SK-N-SH (cell line): ENCODE measurements at regions not wholly inside any gene's neighbourhood (a gene's known extent, or its start where the extent isn't known, plus 50 kb on each side); places are given as distances from the start of the nearest gene placed in this dataset.

Source experiments
- CTCF ChIA-PET: fragments of 300-600, 350-600 bp; formaldehyde crosslinking; extraction: SDS; loops from one replicate; lab custom pipeline; 2021; lab: Yijun Ruan, JAX
- POLR2A ChIA-PET: fragments of 350-600 bp; sonication (Branson Sonifier 250); formaldehyde crosslinking; extraction: SDS; loops from one replicate; lab custom pipeline; 2020; ENCODE audit warnings: antibody characterized with exemption, inconsistent platforms; lab: Yijun Ruan, JAX
- DNase-seq: peaks from one replicate; pipeline ENCODE4 v3.0.0; 2012
- H2AFZ ChIP-seq: fragments of 200-600 bp; sonication (generic); 2 replicates; pipeline ENCODE4 v1.8.1; 2016; ENCODE audit warnings: antibody characterized with exemption, mild to moderate bottlenecking, low read depth
- H3F3A ChIP-seq: fragments of 200-600 bp; sonication (generic); replicated peaks from 2 replicates; pipeline ENCODE3; 2016; ENCODE audit warnings: antibody characterized with exemption, mild to moderate bottlenecking; ENCODE audit not compliant: insufficient read depth
- H3K27ac ChIP-seq, 2 experiments: fragments of 200-500 bp in 1 of 2; fragments of 200-600 bp in 1 of 2; sonication (Bioruptor generic) in 1 of 2; sonication (generic), shearing (Covaris generic) in 1 of 2; 2 replicates each; pipeline versions ENCODE4 v1.5.1 to v1.6.1; 2014 to 2016; ENCODE audit warnings: low read depth in 2 of 2, inconsistent platforms in 1 of 2, low read length in 1 of 2, mild to moderate bottlenecking in 1 of 2, mixed read lengths in 1 of 2
- H3K27me3 ChIP-seq: fragments of 200-600 bp; sonication (generic), shearing (Covaris generic); 2 replicates; pipeline ENCODE4 v1.6.1; 2016; ENCODE audit warnings: mixed run types; ENCODE audit not compliant: insufficient read depth
- H3K36me3 ChIP-seq, 2 experiments: fragments of 200-500 bp in 1 of 2; fragments of 200-600 bp in 1 of 2; sonication (Bioruptor generic) in 1 of 2; sonication (generic) in 1 of 2; replicated peaks in 1 of 2; 2 replicates each; pipeline versions ENCODE3 to v1.5.1; 2014 to 2016; ENCODE audit warnings: low read length in 1 of 2, mild to moderate bottlenecking in 1 of 2; ENCODE audit not compliant: insufficient read depth in 2 of 2, control insufficient read depth in 1 of 2
- H3K4me1 ChIP-seq, 2 experiments: fragments of 200-500 bp in 1 of 2; fragments of 200-600 bp in 1 of 2; sonication (Bioruptor generic) in 1 of 2; sonication (generic), shearing (Covaris generic) in 1 of 2; 2 replicates each; pipeline versions ENCODE4 v1.5.1 to v1.6.1; 2014 to 2016; ENCODE audit warnings: low read depth in 1 of 2, low read length in 1 of 2, mixed run types in 1 of 2; ENCODE audit not compliant: insufficient read depth in 2 of 2, control insufficient read depth in 1 of 2
- H3K4me2 ChIP-seq: fragments of 200-600 bp; sonication (generic), shearing (Covaris generic); 2 replicates; pipeline ENCODE4 v1.6.1; 2017; ENCODE audit warnings: mixed run types
- H3K4me3 ChIP-seq, 2 experiments: fragments of 200-500 bp in 1 of 2; fragments of 200-600 bp in 1 of 2; sonication (Bioruptor generic) in 1 of 2; sonication (generic), shearing (Covaris generic) in 1 of 2; 2 replicates each; pipeline versions ENCODE4 v1.5.1 to v1.8.1; 2014 to 2016; ENCODE audit warnings: low read depth in 2 of 2, inconsistent platforms in 1 of 2, low read length in 1 of 2, mild to moderate bottlenecking in 1 of 2, mixed read lengths in 1 of 2, moderate library complexity in 1 of 2
- H3K79me2 ChIP-seq: fragments of 200-600 bp; sonication (generic); 2 replicates; pipeline ENCODE4 v1.8.1; 2017; ENCODE audit warnings: mild to moderate bottlenecking; ENCODE audit not compliant: insufficient read depth
- H3K9ac ChIP-seq: fragments of 200-600 bp; sonication (generic); 2 replicates; pipeline ENCODE4 v1.6.1; 2017; ENCODE audit warnings: mixed run types
- H3K9me2 ChIP-seq: fragments of 200-600 bp; sonication (generic); 2 replicates; pipeline ENCODE4 v1.6.1; 2017; ENCODE audit warnings: mixed run types
- H3K9me3 ChIP-seq: fragments of 200-600 bp; sonication (generic); 2 replicates; pipeline ENCODE4 v1.6.1; 2017; ENCODE audit warnings: mixed run types, mild to moderate bottlenecking, moderate library complexity
- H4K20me1 ChIP-seq: fragments of 200-600 bp; sonication (generic); 2 replicates; pipeline ENCODE4 v1.6.1; 2017; ENCODE audit warnings: mild to moderate bottlenecking, mixed run types; ENCODE audit not compliant: insufficient read depth
- CHD2 ChIP-seq: fragments of 150-350 bp; IDR thresholded peaks from 2 replicates; pipeline ENCODE4 v1.6.1; 2018; ENCODE audit warnings: low read length; ENCODE audit not compliant: partially characterized antibody
- ELF1 ChIP-seq: IDR thresholded peaks from 2 replicates; pipeline ENCODE4 v1.4.0; 2012
- EP300 ChIP-seq, 2 experiments: IDR thresholded peaks; 2 replicates each; pipeline versions ENCODE4 v1.4.0 to v1.6.1; 2012; ENCODE audit warnings: borderline replicate concordance in 1 of 2, low read depth in 1 of 2, low read length in 1 of 2
- FOSL2 ChIP-seq: IDR thresholded peaks from 2 replicates; pipeline ENCODE4 v1.4.0; 2012; ENCODE audit warnings: low read depth, mild to moderate bottlenecking, moderate library complexity, borderline replicate concordance
- FOXJ3 ChIP-seq: sonication (generic); formaldehyde crosslinking; IDR thresholded peaks from 2 replicates; pipeline ENCODE4 v1.5.1; 2020; ENCODE audit warnings: mild to moderate bottlenecking, missing genetic modification reagents
- FOXM1 ChIP-seq: IDR thresholded peaks from 2 replicates; pipeline ENCODE4 v1.4.0; 2012; ENCODE audit warnings: low read depth, mild to moderate bottlenecking
- GABPA ChIP-seq: IDR thresholded peaks from 2 replicates; pipeline ENCODE4 v1.4.0; 2012; ENCODE audit warnings: low read depth, mild to moderate bottlenecking
- GATA2 ChIP-seq: sonication (generic); formaldehyde crosslinking; IDR thresholded peaks from 2 replicates; pipeline ENCODE4 v1.5.0; 2020; ENCODE audit warnings: mild to moderate bottlenecking, missing genetic modification reagents
- JUND ChIP-seq: IDR thresholded peaks from 2 replicates; pipeline ENCODE4 v1.4.0; 2012
- MXI1 ChIP-seq: IDR thresholded peaks from 2 replicates; pipeline ENCODE4 v1.6.1; 2012; ENCODE audit warnings: mild to moderate bottlenecking, low read depth, low read length, improper control_type of control experiment
- NFIC ChIP-seq: IDR thresholded peaks from 2 replicates; pipeline ENCODE4 v1.4.0; 2012; ENCODE audit warnings: borderline replicate concordance
- NRF1 ChIP-seq: IDR thresholded peaks from 2 replicates; pipeline ENCODE4 v1.6.1; 2012; ENCODE audit warnings: low read depth, mild to moderate bottlenecking, low read length
- RAD21 ChIP-seq: IDR thresholded peaks from 2 replicates; pipeline ENCODE4 v1.6.1; 2012; ENCODE audit warnings: mild to moderate bottlenecking, low read length
- RCOR1 ChIP-seq: fragments of 150-350 bp; IDR thresholded peaks from 2 replicates; pipeline ENCODE4 v1.6.1; 2017; ENCODE audit warnings: antibody characterized with exemption, low read length
- RXRA ChIP-seq: IDR thresholded peaks from 2 replicates; pipeline ENCODE4 v1.4.0; 2012; ENCODE audit warnings: low read depth, mild to moderate bottlenecking, borderline replicate concordance
- SIN3A ChIP-seq: IDR thresholded peaks from 2 replicates; pipeline ENCODE4 v1.6.1; 2012; ENCODE audit warnings: low read depth, mild to moderate bottlenecking, low read length, moderate library complexity, borderline replicate concordance
- SMC3 ChIP-seq: IDR thresholded peaks from 2 replicates; pipeline ENCODE4 v1.6.1; 2012; ENCODE audit warnings: low read depth, low read length, improper control_type of control experiment
- TAF1 ChIP-seq: IDR thresholded peaks from 2 replicates; pipeline ENCODE4 v1.6.1; 2012; ENCODE audit warnings: low read depth, mild to moderate bottlenecking, low read length, moderate library complexity, borderline replicate concordance
- TCF12 ChIP-seq: IDR thresholded peaks from 2 replicates; pipeline ENCODE4 v1.4.0; 2012
- TEAD4 ChIP-seq: IDR thresholded peaks from 2 replicates; pipeline ENCODE4 v1.4.0; 2012; ENCODE audit warnings: mild to moderate bottlenecking, borderline replicate concordance; ENCODE audit not compliant: insufficient read depth
- WGBS: methylation state at CpG from one replicate; pipeline ENCODE4 v1.1.6; 2017; ENCODE audit warnings: low lambda C conversion rate; 5-methylcytosine and 5-hydroxymethylcytosine counted together
- TF ChIP-seq, protein P1 (sequence below): IDR thresholded peaks from 2 replicates; pipeline ENCODE4 v1.4.0; 2012; ENCODE audit warnings: low read depth
- TF ChIP-seq, protein P2 (sequence below): IDR thresholded peaks from 2 replicates; pipeline ENCODE4 v1.4.0; 2012; ENCODE audit warnings: low read depth, borderline replicate concordance
- TF ChIP-seq, protein P3 (sequence below): IDR thresholded peaks from 2 replicates; pipeline ENCODE4; 2012

GRCh38 chrX:45775468-45775867, 574.8 kb upstream of the DIPK2B start (continued):
- no peak for TF ChIP-seq RXRA
- 0 out of 2 replicates have a peak, but pooled peaks have one; percentile 43 for TF ChIP-seq SIN3A
- TF ChIP-seq ELF1 = no peak
- TF ChIP-seq EP300 (IDR thresholded peaks at IDR 0.05; ENCODE audit: borderline replicate concordance in 1 of 2, low read depth in 1 of 2, low read length in 1 of 2) = no peak
- no peak for TF ChIP-seq GATA2 (CRISPR knock-in tag)
- TF ChIP-seq NRF1 = no peak
- TF ChIP-seq TCF12 = peak; percentile 25
- no peak for TF ChIP-seq GABPA
- TF ChIP-seq FOXM1 = no peak
- no peak for TF ChIP-seq RAD21
- TF ChIP-seq, protein P1, sequence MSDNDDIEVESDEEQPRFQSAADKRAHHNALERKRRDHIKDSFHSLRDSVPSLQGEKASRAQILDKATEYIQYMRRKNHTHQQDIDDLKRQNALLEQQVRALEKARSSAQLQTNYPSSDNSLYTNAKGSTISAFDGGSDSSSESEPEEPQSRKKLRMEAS = 0 out of 2 replicates have a peak, but pooled peaks have one; percentile 33
- TF ChIP-seq, all 33 proteins: peak for 9

DNA sequence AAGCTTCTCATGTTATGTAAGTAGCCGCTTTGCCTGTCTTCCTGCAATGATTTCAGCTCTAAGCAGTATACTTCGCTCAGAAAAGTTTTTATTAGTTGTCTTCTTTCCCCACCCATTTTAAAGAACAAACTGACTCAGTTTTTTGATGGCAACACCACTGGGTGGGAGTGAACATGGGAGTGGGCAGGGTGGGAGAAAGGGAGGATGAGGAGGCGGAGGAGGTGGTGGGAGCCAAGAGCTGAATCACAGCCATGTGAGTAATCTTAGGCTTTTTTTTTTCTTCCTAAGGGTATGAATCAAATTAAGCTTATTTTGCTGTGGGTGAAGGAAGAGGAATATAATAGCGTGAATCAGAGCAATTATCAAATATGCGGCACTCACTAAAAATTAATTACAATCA, 574.3 kb upstream of the DIPK2B start:
- Histone ChIP-seq H3F3A (peaks cover 56% of the 10 kb centered on the region), H3K79me2 (peaks cover 95% of the 10 kb centered on the region), H2AFZ (no peak overlapping the region), H3K36me3 (peaks cover 0 to 4% of the 10 kb centered on the region in 2 experiments), H3K27ac (peak overlapping the region; percentile 76 to 96; a peak in 3 of 4 replicates), H3K9ac (peak overlapping the region; percentile 99; the same call in 1 of the 2 replicates), H3K9me2 (no peaks in the 10 kb centered on the region), H3K9me3 (no peaks in the 10 kb centered on the region), H4K20me1 (no peaks in the 10 kb centered on the region), H3K4me1 (peaks cover 0 to 54% of the 10 kb centered on the region in 2 experiments), H3K4me2 (peak overlapping the region; percentile 49), H3K4me3 (peak overlapping the region; percentile 21 to 32; a peak in 3 of 4 replicates), H3K27me3 (no peaks in the 10 kb centered on the region)
- TF ChIP-seq, protein P2, sequence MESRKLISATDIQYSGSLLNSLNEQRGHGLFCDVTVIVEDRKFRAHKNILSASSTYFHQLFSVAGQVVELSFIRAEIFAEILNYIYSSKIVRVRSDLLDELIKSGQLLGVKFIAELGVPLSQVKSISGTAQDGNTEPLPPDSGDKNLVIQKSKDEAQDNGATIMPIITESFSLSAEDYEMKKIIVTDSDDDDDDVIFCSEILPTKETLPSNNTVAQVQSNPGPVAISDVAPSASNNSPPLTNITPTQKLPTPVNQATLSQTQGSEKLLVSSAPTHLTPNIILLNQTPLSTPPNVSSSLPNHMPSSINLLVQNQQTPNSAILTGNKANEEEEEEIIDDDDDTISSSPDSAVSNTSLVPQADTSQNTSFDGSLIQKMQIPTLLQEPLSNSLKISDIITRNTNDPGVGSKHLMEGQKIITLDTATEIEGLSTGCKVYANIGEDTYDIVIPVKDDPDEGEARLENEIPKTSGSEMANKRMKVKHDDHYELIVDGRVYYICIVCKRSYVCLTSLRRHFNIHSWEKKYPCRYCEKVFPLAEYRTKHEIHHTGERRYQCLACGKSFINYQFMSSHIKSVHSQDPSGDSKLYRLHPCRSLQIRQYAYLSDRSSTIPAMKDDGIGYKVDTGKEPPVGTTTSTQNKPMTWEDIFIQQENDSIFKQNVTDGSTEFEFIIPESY = no peak
- TF ChIP-seq EP300 (IDR thresholded peaks at IDR 0.05; ENCODE audit: borderline replicate concordance in 1 of 2, low read depth in 1 of 2, low read length in 1 of 2) (peak in 1 of 2 experiments; percentile 48; a peak in 1 of 4 replicates), RXRA (no peak), TAF1 (0 out of 2 replicates have a peak, but pooled peaks have one; percentile 24), CHD2 (no peak), TEAD4 (no peak), NFIC (peak; percentile 77), FOXM1 (no peak), FOSL2 (peak; percentile 82), ELF1 (no peak), JUND (peak; percentile 65; the same call in 1 of the 2 replicates), RCOR1 (no peak), MXI1 (no peak), FOXJ3 (CRISPR knock-in tag) (no peak), GABPA (no peak), SMC3 (no peak)
- TF ChIP-seq, protein P3, sequence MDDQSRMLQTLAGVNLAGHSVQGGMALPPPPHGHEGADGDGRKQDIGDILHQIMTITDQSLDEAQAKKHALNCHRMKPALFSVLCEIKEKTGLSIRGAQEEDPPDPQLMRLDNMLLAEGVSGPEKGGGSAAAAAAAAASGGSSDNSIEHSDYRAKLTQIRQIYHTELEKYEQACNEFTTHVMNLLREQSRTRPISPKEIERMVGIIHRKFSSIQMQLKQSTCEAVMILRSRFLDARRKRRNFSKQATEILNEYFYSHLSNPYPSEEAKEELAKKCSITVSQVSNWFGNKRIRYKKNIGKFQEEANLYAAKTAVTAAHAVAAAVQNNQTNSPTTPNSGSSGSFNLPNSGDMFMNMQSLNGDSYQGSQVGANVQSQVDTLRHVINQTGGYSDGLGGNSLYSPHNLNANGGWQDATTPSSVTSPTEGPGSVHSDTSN = peak; percentile 26
- TF ChIP-seq, protein P1 = peak; percentile 43; the same call in 1 of the 2 replicates
- WGBS = 10% methylated on average over 5 of the region's 5 CpGs
- DNase-seq = no peak
- ChIA-PET CTCF (no interaction called here), POLR2A (no interaction called here)
